ENCODE measurements at regions not wholly inside any gene's neighbourhood (a gene's known extent, or its start where the extent isn't known, plus 50 kb on each side); places are given as distances from the start of the nearest gene placed in this dataset. TPM values are rescaled to one million over a fixed set of nuclear protein-coding genes. Genes with fewer than 3 reads are reported as not detected.

DNA sequence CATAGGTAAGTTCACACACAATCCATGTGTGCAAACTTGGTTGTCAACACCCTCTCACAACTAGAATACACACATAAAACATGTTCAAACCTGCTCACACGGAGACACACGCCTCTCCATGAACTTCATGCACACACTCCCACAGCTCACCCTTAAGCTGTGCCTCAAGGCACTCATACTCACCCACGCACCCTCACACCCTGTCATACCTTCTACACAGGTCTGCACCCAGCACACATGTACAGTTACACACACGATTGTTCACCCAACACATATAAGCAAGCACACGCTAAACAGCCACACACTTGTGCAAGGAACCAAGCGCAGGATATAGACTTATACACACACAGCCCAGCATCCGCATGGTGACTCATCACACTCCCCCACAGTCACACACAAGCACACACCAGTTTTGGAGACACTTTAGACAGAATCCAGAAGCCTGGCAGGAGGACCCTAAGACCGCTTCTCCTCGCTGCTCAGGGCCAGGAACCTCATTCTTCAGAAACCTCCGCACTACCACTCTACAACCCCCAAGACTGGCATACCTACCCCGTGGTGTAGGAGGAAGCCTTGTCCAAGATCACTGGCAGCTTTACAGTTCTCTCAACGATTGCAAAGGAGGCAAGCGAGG, 58.7 kb upstream of the ZC3H12A start:
- H3K36me3 Mint-ChIP-seq (ENCODE audit: low read depth): no peaks in the 10 kb centered on the region
- intact Hi-C loops (cut with micrococcal nuclease): no loop called here
- TF ChIP-seq CTCF (IDR thresholded peaks at IDR 0.05): no peak
- peaks cover 5% of the 10 kb centered on the region for H3K27me3 Mint-ChIP-seq
- ChIA-PET CTCF (interaction anchor here (1.2 kb wide), 1 partner anchor 72 kb away, joined by 4 read pairs; no protein-coding TSS in a partner anchor), POLR2A (no interaction called here)
- H3K4me3 Mint-ChIP-seq: no peak overlapping the region
- DNase-seq (no peak), ATAC-seq (no peak)
- H3K4me1 Mint-ChIP-seq (ENCODE audit: low read depth): no peaks in the 10 kb centered on the region
- H3K27ac Mint-ChIP-seq: no peak overlapping the region
- no peaks in the 10 kb centered on the region for H3K9me3 Mint-ChIP-seq

DNA sequence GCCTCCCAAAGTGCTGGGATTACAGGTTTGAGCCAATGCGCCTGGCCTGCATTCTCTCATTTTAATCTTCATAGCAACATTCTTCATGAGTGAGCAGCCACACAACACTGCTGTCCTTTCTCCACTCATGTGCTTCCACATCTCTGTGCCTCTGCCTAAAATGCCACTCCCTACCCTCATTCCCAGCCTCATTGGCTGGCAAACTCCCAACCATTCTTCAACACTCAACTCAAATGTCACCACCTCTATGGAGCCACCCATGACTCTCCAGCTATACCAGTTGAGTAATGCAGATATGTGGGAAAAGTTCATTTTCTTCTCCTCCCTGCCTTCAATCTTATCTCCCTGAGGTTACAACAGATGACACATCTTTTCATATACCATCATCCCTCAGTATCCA, 53.9 kb upstream of the ZC3H12A start:
- TF ChIP-seq CTCF (IDR thresholded peaks at IDR 0.05): no peak
- ChIA-PET CTCF (no interaction called here), POLR2A (no interaction called here)
- Mint-ChIP-seq H3K27ac (no peak overlapping the region), H3K4me1 (ENCODE audit: low read depth) (no peaks in the 10 kb centered on the region), H3K36me3 (ENCODE audit: low read depth) (no peaks in the 10 kb centered on the region), H3K9me3 (no peaks in the 10 kb centered on the region), H3K27me3 (peaks cover 6% of the 10 kb centered on the region), H3K4me3 (no peak overlapping the region)
- intact Hi-C loops (cut with micrococcal nuclease): no loop called here
- ATAC-seq (no peak), DNase-seq (no peak)

DNA sequence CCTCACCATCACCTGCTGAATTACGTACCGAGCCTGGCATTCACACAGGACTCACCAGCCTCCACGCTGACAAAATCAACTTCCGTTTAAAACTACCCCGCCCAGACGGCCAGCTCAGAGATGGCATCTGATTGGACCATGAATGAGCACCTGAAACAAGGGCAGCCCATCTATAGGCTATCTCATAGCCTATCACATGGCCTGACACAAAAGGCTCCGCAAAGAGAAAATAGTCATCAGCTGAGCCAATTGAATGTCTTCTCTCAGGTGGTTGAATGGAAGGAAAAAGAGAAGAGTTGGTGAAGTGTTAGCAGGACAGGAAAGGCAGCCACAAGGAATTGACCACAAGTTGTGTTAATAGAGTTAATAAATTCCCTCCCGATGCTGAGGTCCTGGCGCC, 50.6 kb upstream of the ZC3H12A start:
- Mint-ChIP-seq H3K27me3 (peaks cover 3% of the 10 kb centered on the region), H3K4me3 (no peak overlapping the region), H3K4me1 (ENCODE audit: low read depth) (no peaks in the 10 kb centered on the region), H3K9me3 (no peaks in the 10 kb centered on the region), H3K36me3 (ENCODE audit: low read depth) (no peaks in the 10 kb centered on the region), H3K27ac (no peak overlapping the region)
- no peak for TF ChIP-seq CTCF (IDR thresholded peaks at IDR 0.05)
- no peak for DNase-seq
- intact Hi-C loops (cut with micrococcal nuclease): no loop called here
- ATAC-seq: no peak
- ChIA-PET CTCF (interaction anchor here (2.7 kb wide), 1 partner anchor 11 kb away, joined by 8 read pairs; no protein-coding TSS in a partner anchor), POLR2A (interaction anchor here (0.8 kb wide), 1 partner anchor 32 kb away, joined by 3 read pairs; no protein-coding TSS in a partner anchor)

DNA sequence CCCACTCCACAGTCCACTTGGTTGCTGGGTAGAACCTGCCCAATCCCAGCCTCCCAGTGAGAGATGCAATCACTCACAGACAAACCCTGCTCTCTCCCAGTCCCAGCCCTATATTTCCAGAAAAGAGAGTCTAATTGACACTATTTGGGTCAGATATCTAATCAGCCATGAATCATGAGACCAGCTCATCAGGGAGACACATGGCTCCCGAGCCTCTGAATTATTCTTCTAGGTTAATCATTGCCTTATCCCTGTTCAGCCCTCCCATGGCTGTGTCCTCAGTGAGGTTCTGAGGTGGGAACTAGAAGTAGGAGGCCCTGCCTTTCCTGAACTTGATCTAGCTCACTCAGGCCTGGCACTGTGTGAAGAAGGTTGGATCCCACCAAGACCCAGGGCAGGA, 49.9 kb upstream of the ZC3H12A start:
- H3K4me1 Mint-ChIP-seq (ENCODE audit: low read depth): no peaks in the 10 kb centered on the region
- CTCF ChIA-PET: interaction anchor here (1.4 kb wide), 1 partner anchor 10 kb away, joined by 5 read pairs; no protein-coding TSS in a partner anchor
- TF ChIP-seq CTCF (IDR thresholded peaks at IDR 0.05): no peak
- peaks cover 3% of the 10 kb centered on the region for H3K27me3 Mint-ChIP-seq
- no peak overlapping the region for H3K4me3 Mint-ChIP-seq
- no peak overlapping the region for H3K27ac Mint-ChIP-seq
- no peaks in the 10 kb centered on the region for H3K36me3 Mint-ChIP-seq (ENCODE audit: low read depth)
- POLR2A ChIA-PET: interaction anchor here (0.8 kb wide), 1 partner anchor 31 kb away, joined by 3 read pairs; no protein-coding TSS in a partner anchor
- intact Hi-C loops (cut with micrococcal nuclease): no loop called here
- H3K9me3 Mint-ChIP-seq: no peaks in the 10 kb centered on the region
- ATAC-seq (no peak), DNase-seq (no peak)

Small RNA genes in the stretch of these regions (microRNA-seq; reads per million reads assigned to microRNA genes)
- not detected for gene MIR4255 (ENCODE audit: borderline microRNAs expressed, borderline replicate concordance)
